LNCaP clone FGC (cell line): ENCODE measurements at regions not wholly inside any gene's neighbourhood (a gene's known extent, or its start where the extent isn't known, plus 50 kb on each side); places are given as distances from the start of the nearest gene placed in this dataset.

Source experiments
- DNase-seq: peaks from one replicate; pipeline ENCODE4 v3.0.0-alpha.2; 2011; ENCODE audit warnings: low read depth
- H3K4me3 ChIP-seq: 2 replicates; pipeline ENCODE4 v1.5.1; 2011; ENCODE audit warnings: mild to moderate bottlenecking, low read depth, low read length, control low read depth
- TF ChIP-seq, protein P1 (sequence below): IDR thresholded peaks from 2 replicates; pipeline ENCODE4 v1.5.1; 2012; ENCODE audit warnings: mild to moderate bottlenecking; ENCODE audit not compliant: control insufficient read depth, insufficient read depth; ENCODE audit errors: extremely low read depth

DNA sequence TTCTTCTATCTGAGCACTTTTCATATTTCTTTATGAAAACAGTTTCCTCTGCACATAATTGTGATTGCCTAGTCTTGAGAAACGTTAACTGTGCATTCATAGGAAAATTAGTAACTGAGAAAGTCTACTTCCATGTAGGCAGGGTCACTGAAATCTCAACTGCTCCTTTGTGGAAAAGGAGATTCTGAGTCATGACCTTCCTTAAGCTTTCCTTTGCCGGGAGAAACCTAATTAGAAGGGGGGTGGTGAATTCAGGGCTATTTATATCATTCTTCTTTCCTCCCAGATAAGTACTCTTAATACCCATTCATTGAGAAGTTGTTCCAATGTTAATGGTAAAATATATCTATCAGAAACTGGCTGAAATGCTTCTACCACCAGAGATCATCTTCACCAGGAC is 751.0 kb upstream of the TMEM132C start:
- TF ChIP-seq, protein P1, sequence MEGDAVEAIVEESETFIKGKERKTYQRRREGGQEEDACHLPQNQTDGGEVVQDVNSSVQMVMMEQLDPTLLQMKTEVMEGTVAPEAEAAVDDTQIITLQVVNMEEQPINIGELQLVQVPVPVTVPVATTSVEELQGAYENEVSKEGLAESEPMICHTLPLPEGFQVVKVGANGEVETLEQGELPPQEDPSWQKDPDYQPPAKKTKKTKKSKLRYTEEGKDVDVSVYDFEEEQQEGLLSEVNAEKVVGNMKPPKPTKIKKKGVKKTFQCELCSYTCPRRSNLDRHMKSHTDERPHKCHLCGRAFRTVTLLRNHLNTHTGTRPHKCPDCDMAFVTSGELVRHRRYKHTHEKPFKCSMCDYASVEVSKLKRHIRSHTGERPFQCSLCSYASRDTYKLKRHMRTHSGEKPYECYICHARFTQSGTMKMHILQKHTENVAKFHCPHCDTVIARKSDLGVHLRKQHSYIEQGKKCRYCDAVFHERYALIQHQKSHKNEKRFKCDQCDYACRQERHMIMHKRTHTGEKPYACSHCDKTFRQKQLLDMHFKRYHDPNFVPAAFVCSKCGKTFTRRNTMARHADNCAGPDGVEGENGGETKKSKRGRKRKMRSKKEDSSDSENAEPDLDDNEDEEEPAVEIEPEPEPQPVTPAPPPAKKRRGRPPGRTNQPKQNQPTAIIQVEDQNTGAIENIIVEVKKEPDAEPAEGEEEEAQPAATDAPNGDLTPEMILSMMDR, result no peak
- no peak overlapping the region for H3K4me3 ChIP-seq
- DNase-seq, result no peak

DNA sequence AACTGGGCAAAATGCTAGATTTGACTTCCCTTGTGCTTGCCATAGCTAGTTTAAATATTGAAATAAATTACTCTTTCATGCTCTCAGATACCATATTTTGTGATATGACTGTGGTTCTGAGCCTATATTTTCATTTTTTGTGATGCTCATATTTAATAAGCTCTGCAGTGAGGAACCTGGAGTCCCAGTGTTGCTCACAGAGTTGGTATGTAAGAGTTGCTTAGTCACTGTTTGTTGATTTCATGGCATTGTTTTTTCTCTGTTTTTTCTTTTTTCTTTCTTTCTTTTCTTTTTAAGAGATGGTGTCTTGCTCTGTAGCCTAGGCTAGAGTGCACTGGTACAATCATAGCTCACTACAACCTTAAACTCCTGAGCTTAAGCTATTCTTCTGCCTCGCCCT is 750.5 kb upstream of the TMEM132C start:
- TF ChIP-seq, protein P1, result no peak
- no peak for DNase-seq
- no peak overlapping the region for H3K4me3 ChIP-seq

DNA sequence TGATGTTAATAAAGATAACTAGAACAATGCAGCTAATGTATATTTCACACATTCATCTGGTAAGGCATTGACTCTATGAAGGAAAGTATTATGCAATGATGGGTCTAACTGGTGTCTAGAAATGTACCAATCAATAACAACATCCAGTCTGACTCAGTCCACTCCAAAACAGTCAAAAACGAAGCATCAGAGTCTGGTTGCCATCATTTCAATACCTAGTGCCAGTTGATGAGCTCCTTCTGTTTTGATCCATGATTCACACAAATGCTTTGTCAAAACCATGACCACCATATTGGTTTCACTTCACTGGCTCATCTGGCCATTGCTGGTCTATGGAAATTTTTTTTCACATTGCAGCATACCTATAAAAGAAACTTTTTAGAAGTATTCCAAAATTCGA is 747.2 kb upstream of the TMEM132C start:
- no peak overlapping the region for H3K4me3 ChIP-seq
- no peak for DNase-seq
- TF ChIP-seq, protein P1, result no peak

DNA sequence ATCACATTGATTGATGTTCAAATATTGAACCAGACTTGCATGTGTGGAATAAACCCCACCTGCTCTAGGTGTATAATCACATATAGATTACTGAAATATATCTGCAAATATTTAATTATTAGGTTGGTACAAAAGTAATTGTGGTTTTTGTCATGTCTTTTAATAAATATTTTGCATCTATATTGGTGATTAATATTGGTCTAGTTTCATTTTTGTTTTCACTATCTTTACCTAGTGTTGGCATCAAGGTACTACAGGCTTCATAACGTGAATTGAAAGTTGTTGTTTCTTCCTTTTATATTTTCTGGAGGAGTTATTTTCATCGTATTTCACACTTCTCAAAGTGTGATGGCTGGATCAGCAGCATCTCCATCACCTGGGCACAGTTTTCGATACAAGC is 740.0 kb upstream of the TMEM132C start:
- H3K4me3 ChIP-seq, result no peak overlapping the region
- TF ChIP-seq, protein P1, result no peak
- no peak for DNase-seq

DNA sequence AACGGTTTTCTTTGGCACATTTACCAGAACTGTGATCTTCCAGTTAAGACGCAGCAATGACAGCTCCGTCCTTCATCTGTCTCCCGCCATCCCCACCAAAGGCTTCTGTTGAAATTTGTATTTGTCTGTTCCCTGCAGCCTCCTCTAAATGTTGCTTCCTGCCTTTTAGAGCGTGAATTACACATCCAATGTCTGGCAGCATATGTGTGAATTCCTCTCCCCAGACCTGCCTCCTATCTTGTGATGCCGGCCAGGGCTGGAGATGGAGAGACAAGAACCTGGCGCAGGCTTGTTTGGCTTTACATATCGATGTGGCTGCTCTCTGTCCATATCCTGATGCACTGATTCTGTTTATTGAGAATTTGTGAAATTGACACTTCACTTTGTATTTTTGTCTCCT is 738.4 kb upstream of the TMEM132C start:
- no peak overlapping the region for H3K4me3 ChIP-seq

DNA sequence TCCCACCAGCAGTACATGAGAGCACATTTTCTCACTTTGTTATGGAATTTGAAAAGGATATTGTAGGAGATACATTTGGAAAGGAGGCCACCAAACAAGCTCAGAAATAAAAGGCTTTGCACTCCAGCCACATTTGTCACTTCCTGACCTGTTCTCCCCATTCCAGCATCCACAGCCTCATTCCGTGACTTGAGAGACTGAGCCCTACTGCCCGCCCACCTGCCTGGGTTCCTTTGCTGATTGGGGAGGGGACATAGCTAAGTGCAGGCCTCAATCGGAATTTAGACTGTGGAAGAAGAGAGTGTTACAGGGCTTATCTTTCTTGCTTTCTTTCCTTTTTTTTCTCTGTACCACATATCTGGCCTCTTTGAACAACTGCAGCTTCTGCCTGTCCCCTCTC is 735.4 kb upstream of the TMEM132C start:
- TF ChIP-seq, protein P1, result no peak
- DNase-seq, result no peak
- H3K4me3 ChIP-seq, result no peak overlapping the region

More for the DNA sequence above, 738.4 kb upstream of the TMEM132C start:
- DNase-seq, result no peak
- TF ChIP-seq, protein P1, result no peak

DNA sequence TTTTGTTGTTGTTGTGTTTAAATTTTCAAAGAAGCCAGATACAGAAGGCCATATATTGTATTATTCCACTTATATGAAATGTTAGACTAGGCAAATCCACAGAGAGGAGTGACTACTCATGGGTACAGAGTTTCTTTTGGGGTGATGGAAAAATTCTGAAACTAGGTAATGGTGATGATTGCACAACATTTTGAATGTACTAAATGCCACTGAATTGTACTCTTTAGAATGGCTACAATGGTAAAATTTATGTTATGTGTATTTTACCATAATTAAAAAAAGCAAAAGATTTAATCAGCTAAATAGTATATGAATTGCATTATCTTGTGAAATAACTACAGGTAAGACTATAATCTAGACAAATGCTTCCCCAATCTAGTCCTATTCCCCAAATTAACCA is 733.6 kb upstream of the TMEM132C start:
- TF ChIP-seq, protein P1, result no peak
- H3K4me3 ChIP-seq, result no peak overlapping the region
- no peak for DNase-seq
